ENCODE measurements at regions not wholly inside any gene's neighbourhood (a gene's known extent, or its start where the extent isn't known, plus 50 kb on each side); places are given as distances from the start of the nearest gene placed in this dataset.

DNA sequence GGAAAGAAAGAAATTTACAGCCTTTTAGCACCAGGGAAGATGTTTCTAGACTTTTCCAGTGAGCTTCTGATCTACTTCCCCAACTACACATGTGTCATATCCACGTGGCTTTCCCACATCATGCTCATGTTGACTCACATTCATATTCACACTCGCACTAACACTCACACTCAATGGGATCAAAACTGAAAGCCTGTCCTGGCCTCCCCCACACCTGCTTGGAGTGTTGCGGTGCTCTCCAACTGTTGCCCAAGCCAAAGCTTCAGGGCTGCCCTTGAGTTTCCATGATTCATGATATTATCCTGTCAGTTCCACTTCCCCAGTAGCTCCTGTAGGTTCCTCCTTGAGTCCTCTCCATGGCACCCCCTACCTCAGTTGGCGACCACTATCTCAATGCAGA lies 444.4 kb downstream of the GATA3 start:
- no peak for DNase-seq (ENCODE audit: low read depth in 1 of 2, low spot score in 1 of 2)
- TF ChIP-seq, protein P1, sequence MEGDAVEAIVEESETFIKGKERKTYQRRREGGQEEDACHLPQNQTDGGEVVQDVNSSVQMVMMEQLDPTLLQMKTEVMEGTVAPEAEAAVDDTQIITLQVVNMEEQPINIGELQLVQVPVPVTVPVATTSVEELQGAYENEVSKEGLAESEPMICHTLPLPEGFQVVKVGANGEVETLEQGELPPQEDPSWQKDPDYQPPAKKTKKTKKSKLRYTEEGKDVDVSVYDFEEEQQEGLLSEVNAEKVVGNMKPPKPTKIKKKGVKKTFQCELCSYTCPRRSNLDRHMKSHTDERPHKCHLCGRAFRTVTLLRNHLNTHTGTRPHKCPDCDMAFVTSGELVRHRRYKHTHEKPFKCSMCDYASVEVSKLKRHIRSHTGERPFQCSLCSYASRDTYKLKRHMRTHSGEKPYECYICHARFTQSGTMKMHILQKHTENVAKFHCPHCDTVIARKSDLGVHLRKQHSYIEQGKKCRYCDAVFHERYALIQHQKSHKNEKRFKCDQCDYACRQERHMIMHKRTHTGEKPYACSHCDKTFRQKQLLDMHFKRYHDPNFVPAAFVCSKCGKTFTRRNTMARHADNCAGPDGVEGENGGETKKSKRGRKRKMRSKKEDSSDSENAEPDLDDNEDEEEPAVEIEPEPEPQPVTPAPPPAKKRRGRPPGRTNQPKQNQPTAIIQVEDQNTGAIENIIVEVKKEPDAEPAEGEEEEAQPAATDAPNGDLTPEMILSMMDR (IDR thresholded peaks at IDR 0.05; ENCODE audit: insufficient read depth, low read length): no peak
- no peaks in the 10 kb centered on the region for H3K27me3 ChIP-seq (ENCODE audit: insufficient read depth, poor library complexity, severe bottlenecking)
- no peak overlapping the region for H3K27ac ChIP-seq (replicated peaks)
- H3K4me3 ChIP-seq (replicated peaks; ENCODE audit: insufficient read depth, low read length): no peak overlapping the region

DNA sequence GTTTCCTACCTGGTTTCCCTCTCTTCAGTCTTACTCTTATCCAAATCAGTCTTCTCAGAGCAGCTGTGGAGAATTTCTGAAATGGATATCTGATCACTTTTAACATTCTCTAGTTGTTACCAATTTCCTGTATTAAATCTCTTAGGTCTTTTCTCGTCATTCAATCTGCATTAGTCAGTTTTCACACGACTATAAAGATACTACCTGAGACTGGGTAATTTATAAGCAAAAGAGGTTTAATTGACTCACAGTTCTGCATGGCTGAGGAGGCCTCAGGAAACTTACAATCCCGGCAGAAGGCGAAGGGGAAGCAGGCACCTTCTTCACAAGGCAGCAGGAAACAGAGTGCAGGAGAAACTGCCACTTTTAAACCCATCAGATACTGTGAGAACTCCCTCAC lies 444.8 kb downstream of the GATA3 start:
- DNase-seq (ENCODE audit: low read depth in 1 of 2, low spot score in 1 of 2): no peak

DNA sequence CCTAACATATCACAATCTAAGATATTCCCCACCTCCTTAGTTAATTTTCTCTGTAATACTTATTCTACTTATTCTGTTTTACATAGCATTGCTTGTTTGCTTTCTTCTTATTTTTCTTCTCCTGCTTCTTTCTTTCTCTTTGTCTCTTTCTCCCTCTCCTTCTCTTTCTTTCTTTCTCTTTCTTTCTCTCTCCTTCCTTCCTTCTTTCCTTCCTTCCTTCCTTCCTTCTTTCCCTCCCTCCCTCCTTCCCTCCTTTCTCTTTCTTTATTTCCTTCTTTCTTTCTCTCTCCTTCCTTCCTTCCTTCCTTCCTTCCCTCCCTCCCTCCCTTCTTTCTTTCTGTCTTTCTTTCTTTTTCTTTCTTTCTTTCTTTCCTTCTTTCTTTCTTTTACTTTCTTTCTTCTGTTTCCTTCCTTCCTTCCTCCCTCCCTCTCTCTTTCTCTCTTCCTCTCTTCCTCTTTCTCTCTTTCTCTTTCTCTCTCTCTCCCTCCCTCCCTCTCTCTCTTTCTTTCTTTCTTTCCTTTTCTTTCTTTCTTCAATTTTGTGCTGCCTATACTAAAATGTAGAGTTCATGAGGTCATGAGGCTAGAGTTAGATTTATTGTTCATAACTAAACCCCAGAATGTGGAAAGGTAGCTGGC lies 445.4 kb downstream of the GATA3 start:
- TF ChIP-seq POLR2AphosphoS5 (IDR thresholded peaks at IDR 0.05; ENCODE audit: low read depth) (no peak), SPI1 (IDR thresholded peaks at IDR 0.05; ENCODE audit: borderline replicate concordance, low read depth) (no peak), GABPA (IDR thresholded peaks at IDR 0.05; ENCODE audit: low read depth) (no peak)
- TF ChIP-seq, protein P1 (IDR thresholded peaks at IDR 0.05; ENCODE audit: insufficient read depth, low read length): no peak
- TF ChIP-seq, protein P2, sequence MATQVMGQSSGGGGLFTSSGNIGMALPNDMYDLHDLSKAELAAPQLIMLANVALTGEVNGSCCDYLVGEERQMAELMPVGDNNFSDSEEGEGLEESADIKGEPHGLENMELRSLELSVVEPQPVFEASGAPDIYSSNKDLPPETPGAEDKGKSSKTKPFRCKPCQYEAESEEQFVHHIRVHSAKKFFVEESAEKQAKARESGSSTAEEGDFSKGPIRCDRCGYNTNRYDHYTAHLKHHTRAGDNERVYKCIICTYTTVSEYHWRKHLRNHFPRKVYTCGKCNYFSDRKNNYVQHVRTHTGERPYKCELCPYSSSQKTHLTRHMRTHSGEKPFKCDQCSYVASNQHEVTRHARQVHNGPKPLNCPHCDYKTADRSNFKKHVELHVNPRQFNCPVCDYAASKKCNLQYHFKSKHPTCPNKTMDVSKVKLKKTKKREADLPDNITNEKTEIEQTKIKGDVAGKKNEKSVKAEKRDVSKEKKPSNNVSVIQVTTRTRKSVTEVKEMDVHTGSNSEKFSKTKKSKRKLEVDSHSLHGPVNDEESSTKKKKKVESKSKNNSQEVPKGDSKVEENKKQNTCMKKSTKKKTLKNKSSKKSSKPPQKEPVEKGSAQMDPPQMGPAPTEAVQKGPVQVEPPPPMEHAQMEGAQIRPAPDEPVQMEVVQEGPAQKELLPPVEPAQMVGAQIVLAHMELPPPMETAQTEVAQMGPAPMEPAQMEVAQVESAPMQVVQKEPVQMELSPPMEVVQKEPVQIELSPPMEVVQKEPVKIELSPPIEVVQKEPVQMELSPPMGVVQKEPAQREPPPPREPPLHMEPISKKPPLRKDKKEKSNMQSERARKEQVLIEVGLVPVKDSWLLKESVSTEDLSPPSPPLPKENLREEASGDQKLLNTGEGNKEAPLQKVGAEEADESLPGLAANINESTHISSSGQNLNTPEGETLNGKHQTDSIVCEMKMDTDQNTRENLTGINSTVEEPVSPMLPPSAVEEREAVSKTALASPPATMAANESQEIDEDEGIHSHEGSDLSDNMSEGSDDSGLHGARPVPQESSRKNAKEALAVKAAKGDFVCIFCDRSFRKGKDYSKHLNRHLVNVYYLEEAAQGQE (IDR thresholded peaks at IDR 0.05; ENCODE audit: insufficient replicate concordance, low read depth): no peak
- no peaks in the 10 kb centered on the region for H3K27me3 ChIP-seq (ENCODE audit: insufficient read depth, poor library complexity, severe bottlenecking)

More for the DNA sequence above, 444.8 kb downstream of the GATA3 start:
- Histone ChIP-seq H3K4me3 (replicated peaks; ENCODE audit: insufficient read depth, low read length) (no peak overlapping the region), H3K27ac (replicated peaks) (no peak overlapping the region), H3K27me3 (ENCODE audit: insufficient read depth, poor library complexity, severe bottlenecking) (no peaks in the 10 kb centered on the region)
- TF ChIP-seq POLR2AphosphoS5 (IDR thresholded peaks at IDR 0.05; ENCODE audit: low read depth): no peak
- no peak for TF ChIP-seq GABPA (IDR thresholded peaks at IDR 0.05; ENCODE audit: low read depth)
- TF ChIP-seq, protein P1 (IDR thresholded peaks at IDR 0.05; ENCODE audit: insufficient read depth, low read length): no peak
- TF ChIP-seq, protein P2 (IDR thresholded peaks at IDR 0.05; ENCODE audit: insufficient replicate concordance, low read depth): no peak
- no peak for TF ChIP-seq SPI1 (IDR thresholded peaks at IDR 0.05; ENCODE audit: borderline replicate concordance, low read depth)

DNA sequence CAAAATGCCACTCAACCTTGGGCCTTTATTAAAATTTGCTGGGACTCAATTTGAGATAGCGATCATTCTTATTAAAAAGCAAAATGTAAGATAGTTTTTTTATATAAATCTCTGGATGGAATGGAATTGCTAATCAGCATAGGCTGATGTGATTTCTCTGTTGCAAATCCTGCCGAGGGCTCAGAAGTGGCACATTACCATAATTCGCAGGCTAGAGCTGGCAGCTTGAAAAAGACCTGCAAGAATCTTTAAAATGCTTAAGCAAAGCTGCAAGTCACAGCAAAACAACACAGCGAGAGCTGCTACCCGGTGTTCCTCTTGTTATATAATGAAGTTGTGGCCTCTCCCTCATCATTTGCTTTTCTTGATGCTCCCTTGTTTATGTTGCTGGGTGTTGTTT lies 448.1 kb downstream of the GATA3 start:
- no peak overlapping the region for H3K4me3 ChIP-seq (replicated peaks; ENCODE audit: insufficient read depth, low read length)
- no peaks in the 10 kb centered on the region for H3K27me3 ChIP-seq (ENCODE audit: insufficient read depth, poor library complexity, severe bottlenecking)
- TF ChIP-seq, protein P2 (IDR thresholded peaks at IDR 0.05; ENCODE audit: insufficient replicate concordance, low read depth): no peak
- TF ChIP-seq SPI1 (IDR thresholded peaks at IDR 0.05; ENCODE audit: borderline replicate concordance, low read depth): no peak
- TF ChIP-seq POLR2AphosphoS5 (IDR thresholded peaks at IDR 0.05; ENCODE audit: low read depth): no peak
- TF ChIP-seq, protein P1 (IDR thresholded peaks at IDR 0.05; ENCODE audit: insufficient read depth, low read length): no peak
- no peak for TF ChIP-seq GABPA (IDR thresholded peaks at IDR 0.05; ENCODE audit: low read depth)
- no peak for DNase-seq (ENCODE audit: low read depth in 1 of 2, low spot score in 1 of 2)
- H3K27ac ChIP-seq (replicated peaks): no peak overlapping the region

More for the DNA sequence above, 445.4 kb downstream of the GATA3 start:
- no peak for DNase-seq (ENCODE audit: low read depth in 1 of 2, low spot score in 1 of 2)
- Histone ChIP-seq H3K27ac (replicated peaks) (no peak overlapping the region), H3K4me3 (replicated peaks; ENCODE audit: insufficient read depth, low read length) (no peak overlapping the region)

All from HL-60 (cell line).